ENCODE measurements at regions not wholly inside any gene's neighbourhood (a gene's known extent, or its start where the extent isn't known, plus 50 kb on each side); places are given as distances from the start of the nearest gene placed in this dataset.

GRCh38 chr6:28767133-28767532, 156.7 kb downstream of the TRIM27 start:
- DNase-seq (ENCODE audit: low read depth), result no peak
- CTCF ChIA-PET, result interaction anchor here (0.7 kb wide), 1 partner anchor 249 kb away, joined by 3 read pairs; no protein-coding TSS in a partner anchor
- Histone ChIP-seq H3K27me3 (ENCODE audit: control insufficient read depth, insufficient read depth, low read length) (peaks cover 25% of the 10 kb centered on the region), H3K4me3 (ENCODE audit: low read depth, low read length) (no peak overlapping the region), H3K36me3 (ENCODE audit: control insufficient read depth, insufficient read depth, low read length) (no peaks in the 10 kb centered on the region)
- TF ChIP-seq CTCF (IDR thresholded peaks at IDR 0.05; ENCODE audit: insufficient read depth, low read depth, low read length), result no peak
- POLR2A ChIA-PET, result no interaction called here

GRCh38 chr6:28767691-28768090, 156.1 kb downstream of the TRIM27 start:
- POLR2A ChIA-PET, result no interaction called here

GRCh38 chr6:28768187-28768913, 155.4 kb downstream of the TRIM27 start:
- POLR2A ChIA-PET, result no interaction called here
- Histone ChIP-seq H3K4me3 (ENCODE audit: low read depth, low read length) (no peak overlapping the region), H3K27me3 (ENCODE audit: control insufficient read depth, insufficient read depth, low read length) (peaks cover 33% of the 10 kb centered on the region), H3K36me3 (ENCODE audit: control insufficient read depth, insufficient read depth, low read length) (no peaks in the 10 kb centered on the region)
- DNase-seq (ENCODE audit: low read depth), result no peak
- CTCF ChIA-PET, result no interaction called here
- no peak for TF ChIP-seq CTCF (IDR thresholded peaks at IDR 0.05; ENCODE audit: insufficient read depth, low read depth, low read length)

More at GRCh38 chr6:28767691-28768090, 156.1 kb downstream of the TRIM27 start:
- no peak for TF ChIP-seq CTCF (IDR thresholded peaks at IDR 0.05; ENCODE audit: insufficient read depth, low read depth, low read length)
- CTCF ChIA-PET, result no interaction called here
- no peak for DNase-seq (ENCODE audit: low read depth)
- no peaks in the 10 kb centered on the region for H3K36me3 ChIP-seq (ENCODE audit: control insufficient read depth, insufficient read depth, low read length)
- H3K27me3 ChIP-seq (ENCODE audit: control insufficient read depth, insufficient read depth, low read length), result peaks cover 27% of the 10 kb centered on the region
- H3K4me3 ChIP-seq (ENCODE audit: low read depth, low read length), result no peak overlapping the region

GRCh38 chr6:28769626-28770402, 154.0 kb downstream of the TRIM27 start:
- Histone ChIP-seq H3K27me3 (ENCODE audit: control insufficient read depth, insufficient read depth, low read length) (peaks cover 45% of the 10 kb centered on the region), H3K36me3 (ENCODE audit: control insufficient read depth, insufficient read depth, low read length) (no peaks in the 10 kb centered on the region), H3K4me3 (ENCODE audit: low read depth, low read length) (no peak overlapping the region)
- POLR2A ChIA-PET, result no interaction called here
- CTCF ChIA-PET, result interaction anchor here (1.1 kb wide), 1 partner anchor 8 kb away, joined by 3 read pairs; no protein-coding TSS in a partner anchor
- no peak for DNase-seq (ENCODE audit: low read depth)
- TF ChIP-seq CTCF (IDR thresholded peaks at IDR 0.05; ENCODE audit: insufficient read depth, low read depth, low read length), result no peak

GRCh38 chr6:28770732-28771131, 153.1 kb downstream of the TRIM27 start:
- no peak for DNase-seq (ENCODE audit: low read depth)
- ChIA-PET CTCF (no interaction called here), POLR2A (no interaction called here)
- no peak for TF ChIP-seq CTCF (IDR thresholded peaks at IDR 0.05; ENCODE audit: insufficient read depth, low read depth, low read length)
- Histone ChIP-seq H3K27me3 (ENCODE audit: control insufficient read depth, insufficient read depth, low read length) (peaks cover 49% of the 10 kb centered on the region), H3K36me3 (ENCODE audit: control insufficient read depth, insufficient read depth, low read length) (no peaks in the 10 kb centered on the region), H3K4me3 (ENCODE audit: low read depth, low read length) (no peak overlapping the region)
